OCI-LY7 (cell line): ENCODE measurements at regions not wholly inside any gene's neighbourhood (a gene's known extent, or its start where the extent isn't known, plus 50 kb on each side); places are given as distances from the start of the nearest gene placed in this dataset.

Experiments
- CTCF ChIP-seq: fragments of 200-600 bp; sonication (generic); conservative IDR thresholded peaks from 2 replicates; pipeline ENCODE4 v1.5.1; 2014; ENCODE audit warnings: mild to moderate bottlenecking, antibody characterized with exemption, low read length, moderate library complexity, mixed read lengths
- EZH2phosphoT487 ChIP-seq: fragments of 200-600 bp; sonication (generic); IDR thresholded peaks from 2 replicates; pipeline ENCODE4 v1.6.1; 2018; ENCODE audit warnings: low read depth, borderline replicate concordance, mild to moderate bottlenecking, mixed run types, antibody characterized with exemption, low read length, moderate library complexity, mixed read lengths

GRCh38 chr11:92644595-92645445 is 324.6 kb upstream of the MTNR1B start:
- TF ChIP-seq CTCF = no peak
- no peak for TF ChIP-seq EZH2phosphoT487
